HG02943 (cell line): ENCODE measurements at regions not wholly inside any gene's neighbourhood (a gene's known extent, or its start where the extent isn't known, plus 50 kb on each side); places are given as distances from the start of the nearest gene placed in this dataset.
"Not testable (repeated sequence)": the region's sequence is repeated elsewhere in the genome, so short reads cannot be mapped to it uniquely, and the experiment has no call there.

Experiments used
- ATAC-seq: cut with Tn5 transposase; IDR thresholded peaks from one replicate; pipeline ENCODE4 v1.9.1; 2021; ENCODE audit warnings: mild to moderate bottlenecking, low read depth, moderate library complexity; ENCODE audit not compliant: unreplicated experiment

DNA sequence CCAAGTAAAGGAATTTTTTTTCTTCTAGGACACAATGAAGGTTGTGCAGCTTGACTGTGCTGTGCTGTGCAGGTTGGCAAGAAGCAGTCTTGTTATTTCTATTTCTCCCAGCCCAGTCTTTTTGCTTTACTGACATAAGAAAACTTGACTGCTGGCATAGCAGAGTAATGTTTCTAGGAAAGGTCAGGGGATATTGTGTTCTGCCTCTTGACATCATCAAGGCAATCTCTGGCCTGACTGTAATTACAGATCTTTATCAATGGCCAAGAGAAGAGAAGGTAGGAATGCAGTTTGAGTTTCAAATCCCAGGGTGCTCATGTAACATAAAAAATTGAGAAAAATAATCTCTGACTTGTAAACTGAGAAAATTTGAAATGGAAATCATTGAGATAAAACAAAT lies 226.3 kb upstream of the ADGRL4 start:
- no peak for ATAC-seq

GRCh38 chr1:79230751-79231150 lies 224.2 kb upstream of the ADGRL4 start:
- not testable (repeated sequence) for ATAC-seq

GRCh38 chr1:79226963-79227362 lies 220.4 kb upstream of the ADGRL4 start:
- no peak for ATAC-seq

DNA sequence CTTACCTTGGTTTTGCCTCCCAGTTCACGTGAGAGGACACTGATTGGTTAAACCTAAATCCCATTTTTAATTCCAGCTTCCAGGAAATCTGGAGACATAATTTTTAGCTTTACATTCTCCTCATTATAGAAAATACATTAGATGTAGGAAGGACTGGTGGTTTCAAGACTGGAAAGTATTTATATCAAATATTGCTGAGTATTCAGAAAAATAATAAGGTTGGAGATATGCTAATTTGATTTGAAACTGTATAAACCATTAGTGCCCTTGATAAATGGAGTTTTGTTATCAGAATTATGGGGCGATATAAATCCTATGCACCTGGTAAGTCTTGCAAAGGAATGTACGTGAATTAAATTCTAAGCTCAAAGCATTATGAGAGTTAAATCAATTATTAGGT lies 218.0 kb upstream of the ADGRL4 start:
- ATAC-seq, result no peak

- ATAC-seq, result no peak
These were observed 214.0 kb upstream of the ADGRL4 start for GRCh38 chr1:79220509-79220908.

- no peak for ATAC-seq
These were observed 208.8 kb upstream of the ADGRL4 start for GRCh38 chr1:79215311-79215710.

- ATAC-seq, result no peak
These were observed 201.3 kb upstream of the ADGRL4 start for GRCh38 chr1:79207786-79208185.

DNA sequence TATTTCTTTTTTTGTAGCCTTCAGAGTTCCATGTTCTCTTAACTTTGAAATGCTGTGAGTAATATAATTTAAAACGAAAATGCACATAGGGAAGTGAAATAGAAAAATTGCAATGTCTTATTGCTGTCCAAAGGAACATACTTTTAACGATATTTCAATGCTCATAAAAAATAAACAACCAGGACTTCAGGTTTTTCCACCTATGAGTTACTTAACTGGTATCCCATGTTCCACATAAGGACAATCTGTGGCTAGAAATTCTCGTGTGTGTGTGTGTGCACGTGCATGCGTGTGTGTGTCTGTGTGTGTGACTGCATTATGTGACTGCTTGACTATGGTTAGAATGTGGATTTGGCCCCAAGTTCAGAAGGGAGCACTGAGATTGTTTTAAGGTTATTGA lies 200.8 kb upstream of the ADGRL4 start:
- ATAC-seq, result no peak

- no peak for ATAC-seq
These were observed 198.4 kb upstream of the ADGRL4 start for GRCh38 chr1:79204779-79205479.

DNA sequence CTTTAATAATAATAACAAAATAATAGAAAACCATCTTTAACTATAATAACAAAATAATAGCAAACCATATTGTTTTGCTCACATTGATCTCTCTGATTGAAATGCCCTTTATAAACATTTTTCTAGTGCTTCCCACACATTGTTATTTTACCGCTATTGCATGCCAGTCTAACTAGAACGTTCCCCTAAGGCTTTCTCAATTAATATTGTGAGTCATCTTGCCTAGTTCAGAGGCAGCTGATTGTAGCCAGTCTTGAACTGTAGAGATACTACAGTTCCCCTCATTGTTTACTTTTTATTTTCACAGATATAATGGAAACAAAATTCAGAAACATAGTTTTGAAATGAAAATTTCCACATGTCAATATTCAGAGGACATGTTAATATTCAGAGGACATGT lies 192.3 kb upstream of the ADGRL4 start:
- no peak for ATAC-seq

DNA sequence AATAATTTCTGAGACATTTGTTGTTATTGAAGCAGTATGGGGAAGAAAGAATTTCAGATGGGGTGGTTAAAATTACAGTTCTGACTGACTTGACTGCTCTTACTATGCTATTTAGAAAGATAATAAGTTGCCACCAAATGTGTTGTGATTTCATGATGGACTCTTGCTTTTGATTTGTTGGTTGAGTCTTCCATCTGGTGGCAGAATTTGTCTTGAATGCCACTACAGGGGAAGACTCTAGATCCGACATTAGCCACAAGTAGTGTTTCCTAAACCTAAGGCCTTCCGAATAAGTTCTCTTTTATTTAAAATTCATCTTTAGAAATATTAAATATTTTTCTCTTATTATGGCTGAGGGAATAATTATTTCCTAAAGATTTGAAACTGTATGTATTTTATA lies 190.9 kb upstream of the ADGRL4 start:
- ATAC-seq, result no peak

GRCh38 chr1:79196211-79196610 lies 189.7 kb upstream of the ADGRL4 start:
- no peak for ATAC-seq

DNA sequence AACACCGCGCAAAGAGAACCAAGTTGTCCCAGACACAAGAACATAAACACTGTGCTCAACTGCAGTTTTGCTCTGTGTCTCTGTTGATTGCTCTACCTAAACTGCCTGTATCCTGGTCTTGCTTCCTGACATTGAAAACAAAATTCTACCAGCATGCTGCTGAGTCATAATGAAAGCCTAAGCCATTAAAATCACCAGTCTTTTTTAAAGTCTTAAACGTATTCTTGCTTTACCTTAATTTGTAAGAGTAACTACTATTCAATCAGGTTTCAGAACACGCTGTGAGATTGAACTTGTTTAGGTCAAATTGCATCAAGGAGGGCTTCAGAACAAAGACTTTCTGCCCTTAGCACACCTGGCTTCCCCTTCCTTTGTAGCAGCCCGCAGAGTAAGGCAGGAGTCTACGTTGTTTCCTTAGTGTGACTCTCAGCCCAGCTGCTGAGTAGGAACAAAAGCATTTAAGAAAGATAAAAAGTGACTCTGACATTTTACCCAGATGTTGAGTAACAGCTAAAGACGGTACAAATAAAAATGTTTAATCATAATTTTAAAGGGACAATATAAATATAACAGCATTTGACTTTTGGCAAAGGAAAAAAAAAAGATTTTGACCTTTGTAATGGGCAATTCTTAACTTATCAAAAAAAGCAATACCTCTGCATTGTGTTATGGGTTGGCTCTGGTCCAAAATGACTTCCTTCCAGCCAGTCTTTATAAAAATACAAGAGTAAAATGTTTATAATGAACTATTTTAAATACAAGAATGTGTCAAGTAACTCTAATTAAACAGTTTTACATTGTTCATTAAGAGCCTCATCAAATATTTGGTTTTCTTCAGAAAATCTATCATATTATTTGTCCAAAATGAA lies 186.9 kb upstream of the ADGRL4 start:
- ATAC-seq, result peak; percentile 58

GRCh38 chr1:79190074-79190473 lies 183.5 kb upstream of the ADGRL4 start:
- ATAC-seq, result peak; percentile 46

DNA sequence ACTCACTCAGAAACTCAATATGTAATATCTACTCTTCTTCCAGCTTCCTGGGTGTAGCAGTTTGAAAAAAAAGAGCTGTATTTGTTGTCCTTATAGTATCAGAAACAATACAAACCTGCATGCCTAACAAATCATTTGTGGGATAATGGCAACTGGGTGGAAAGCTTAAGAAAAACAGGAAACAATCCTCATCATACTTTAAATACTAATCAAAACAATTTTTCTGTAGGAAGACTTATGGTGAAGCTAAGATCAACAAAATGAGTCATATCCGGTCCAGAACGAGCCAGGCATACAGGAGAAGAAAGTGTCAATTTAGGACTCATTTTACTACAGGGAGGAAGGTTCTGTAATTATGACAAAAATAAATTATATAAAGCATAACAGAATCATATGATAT lies 181.8 kb upstream of the ADGRL4 start:
- ATAC-seq, result no peak

GRCh38 chr1:79186260-79186659 lies 179.7 kb upstream of the ADGRL4 start:
- no peak for ATAC-seq

DNA sequence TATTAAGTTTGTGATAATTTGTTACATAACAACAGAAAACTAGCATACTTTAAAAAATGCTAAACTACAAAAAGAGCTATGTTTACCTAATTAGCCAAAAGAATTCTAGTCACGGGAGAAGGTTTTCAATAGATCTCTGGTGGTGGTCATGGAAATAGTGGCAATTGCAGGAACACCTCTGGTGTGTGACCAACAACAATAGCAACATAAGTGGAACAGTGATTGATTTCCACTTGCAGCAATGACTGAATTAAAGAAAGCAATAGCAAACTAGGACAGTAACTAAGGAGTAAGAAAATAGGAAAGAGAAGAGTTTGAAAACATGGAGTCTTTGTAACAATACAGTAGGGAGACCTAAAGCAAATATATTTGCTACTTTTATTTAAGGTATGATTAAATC lies 171.3 kb upstream of the ADGRL4 start:
- ATAC-seq, result no peak

DNA sequence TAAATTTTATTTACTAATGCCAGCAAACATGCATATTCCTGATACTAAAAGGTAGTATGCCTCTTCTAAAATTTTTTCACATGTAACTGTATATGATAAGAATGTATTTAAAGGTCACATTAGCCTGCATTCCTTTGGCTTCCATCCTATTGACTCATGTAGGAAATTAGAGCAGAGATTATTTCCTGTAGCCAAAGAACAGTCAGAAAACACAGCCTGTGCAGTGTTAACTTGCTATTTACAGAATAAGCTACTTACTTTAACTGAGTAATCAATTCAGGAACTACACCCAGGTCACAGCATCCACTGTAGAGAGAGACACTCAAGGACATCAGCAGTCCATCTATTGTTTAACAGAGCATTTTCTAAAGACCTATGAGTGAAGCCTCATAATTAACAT lies 154.5 kb upstream of the ADGRL4 start:
- no peak for ATAC-seq

DNA sequence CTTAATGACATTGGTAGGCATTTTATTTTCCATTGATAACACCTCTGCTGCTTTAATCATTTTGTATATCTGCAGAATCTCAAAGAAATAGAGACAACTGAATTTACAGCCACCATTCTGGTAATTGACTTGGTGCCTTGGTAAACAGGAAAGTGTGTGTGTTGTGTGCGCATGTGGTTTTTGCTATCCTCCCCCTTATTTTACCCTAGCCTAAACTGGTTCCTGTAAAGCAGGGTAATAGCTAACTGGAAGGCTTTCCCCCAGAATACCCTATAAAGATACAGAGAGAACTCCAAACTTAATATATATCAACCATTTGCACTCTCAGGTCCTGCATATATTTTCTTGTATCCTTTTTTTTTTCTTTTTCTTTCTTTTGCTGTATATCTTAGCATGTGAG lies 149.5 kb upstream of the ADGRL4 start:
- ATAC-seq, result no peak

GRCh38 chr1:79151006-79151796 lies 144.7 kb upstream of the ADGRL4 start:
- no peak for ATAC-seq

DNA sequence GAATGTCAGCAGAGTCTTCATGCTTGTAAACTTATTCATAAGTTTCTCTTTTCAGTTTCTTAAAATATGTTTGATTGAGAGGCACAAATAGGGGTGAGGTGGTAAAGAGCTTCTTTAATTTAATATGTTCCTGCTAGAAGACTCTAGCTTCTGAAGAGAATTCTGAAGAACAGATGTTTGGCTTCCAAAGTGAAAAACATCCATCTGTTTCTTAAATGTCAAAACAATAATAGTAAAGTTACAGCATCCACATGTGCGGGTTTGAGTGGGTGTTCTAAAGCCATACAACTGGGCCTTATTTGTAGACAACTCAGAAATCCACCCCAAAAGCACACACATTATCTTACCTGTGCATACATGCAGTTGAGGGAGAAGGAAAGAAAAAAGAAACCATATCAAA lies 144.0 kb upstream of the ADGRL4 start:
- ATAC-seq, result no peak
